GM21447 (cell line): ENCODE measurements at regions not wholly inside any gene's neighbourhood (a gene's known extent, or its start where the extent isn't known, plus 50 kb on each side); places are given as distances from the start of the nearest gene placed in this dataset.

Source experiments
- ATAC-seq: cut with Tn5 transposase; IDR thresholded peaks from one replicate; pipeline ENCODE4 v1.9.1; 2021; ENCODE audit not compliant: unreplicated experiment

GRCh38 chr6:40912158-40912946 is 126.7 kb downstream of the UNC5CL start:
- peak; percentile 91 for ATAC-seq

GRCh38 chr6:40910260-40910893 is 128.6 kb downstream of the UNC5CL start:
- ATAC-seq: no peak

- ATAC-seq: no peak
Observed at GRCh38 chr6:40909811-40910210, 129.2 kb downstream of the UNC5CL start.

DNA sequence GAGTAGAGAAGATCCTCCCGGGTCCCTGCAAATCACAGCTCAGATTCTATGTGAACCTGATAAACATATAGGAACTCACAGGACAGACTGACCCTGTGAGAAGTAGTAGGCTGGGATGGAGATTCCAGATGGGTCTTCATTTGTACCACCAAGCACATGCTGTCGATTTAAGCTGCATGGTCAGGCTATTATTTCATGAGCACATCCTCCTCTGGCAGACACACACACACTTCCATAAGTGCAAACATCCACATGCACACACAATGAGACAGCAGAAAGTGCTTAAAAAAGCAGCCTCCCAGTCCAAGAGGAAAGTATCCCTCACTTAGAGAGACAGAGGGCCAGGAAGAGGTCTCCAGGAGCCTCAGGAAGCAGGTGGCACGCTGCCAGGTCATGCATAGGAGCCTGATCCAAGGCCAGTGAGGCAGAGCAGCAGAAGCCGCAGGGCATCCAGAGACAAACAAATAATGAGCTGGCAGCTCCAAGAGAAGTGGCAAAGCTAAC is 131.8 kb downstream of the UNC5CL start:
- no peak for ATAC-seq

DNA sequence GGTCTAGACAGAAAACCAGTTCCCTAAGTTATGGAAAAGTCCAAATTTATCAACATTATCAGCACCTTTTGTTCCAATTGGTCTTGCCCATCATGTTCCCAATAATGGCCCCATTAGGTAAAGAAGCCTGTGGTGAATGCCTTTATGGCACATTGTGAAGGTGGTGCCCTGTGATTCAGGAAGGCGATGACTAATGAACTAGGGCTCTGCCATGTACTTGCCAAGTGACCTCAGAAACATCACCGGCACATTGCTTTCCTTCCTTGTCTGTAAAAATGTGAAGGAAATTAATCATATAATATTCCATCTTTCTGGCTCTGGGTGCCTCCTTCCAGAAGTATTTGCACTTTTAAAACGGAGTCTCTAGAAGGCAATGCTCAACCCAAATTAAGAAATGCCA is 132.3 kb downstream of the UNC5CL start:
- no peak for ATAC-seq

- no peak for ATAC-seq
Observed at GRCh38 chr6:40904583-40905194, 134.3 kb downstream of the UNC5CL start.

DNA sequence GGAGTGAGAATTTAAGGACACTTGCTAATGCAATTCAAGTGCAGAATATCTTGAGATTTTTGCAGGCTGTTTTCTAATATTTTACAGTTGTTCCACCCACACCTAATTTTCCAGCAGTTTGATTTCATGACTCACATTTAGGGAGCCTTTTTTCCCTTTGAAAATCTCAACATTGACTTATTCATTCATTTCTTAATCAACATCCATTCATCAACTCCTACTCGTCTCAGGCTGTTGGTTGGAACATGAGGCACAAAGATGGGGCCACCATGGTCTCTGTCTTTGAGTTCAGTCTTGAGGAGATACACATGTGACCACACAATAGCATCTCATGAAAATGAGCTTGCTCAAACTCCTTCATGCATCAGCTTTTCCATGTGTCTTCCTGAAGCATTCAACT is 135.6 kb downstream of the UNC5CL start:
- no peak for ATAC-seq

- no peak for ATAC-seq
Observed at GRCh38 chr6:40901322-40902055, 137.5 kb downstream of the UNC5CL start.

- no peak for ATAC-seq
Observed at GRCh38 chr6:40900791-40901190, 138.2 kb downstream of the UNC5CL start.

- ATAC-seq: no peak
Observed at GRCh38 chr6:40899684-40900155, 139.3 kb downstream of the UNC5CL start.

GRCh38 chr6:40898073-40898472 is 140.9 kb downstream of the UNC5CL start:
- no peak for ATAC-seq

DNA sequence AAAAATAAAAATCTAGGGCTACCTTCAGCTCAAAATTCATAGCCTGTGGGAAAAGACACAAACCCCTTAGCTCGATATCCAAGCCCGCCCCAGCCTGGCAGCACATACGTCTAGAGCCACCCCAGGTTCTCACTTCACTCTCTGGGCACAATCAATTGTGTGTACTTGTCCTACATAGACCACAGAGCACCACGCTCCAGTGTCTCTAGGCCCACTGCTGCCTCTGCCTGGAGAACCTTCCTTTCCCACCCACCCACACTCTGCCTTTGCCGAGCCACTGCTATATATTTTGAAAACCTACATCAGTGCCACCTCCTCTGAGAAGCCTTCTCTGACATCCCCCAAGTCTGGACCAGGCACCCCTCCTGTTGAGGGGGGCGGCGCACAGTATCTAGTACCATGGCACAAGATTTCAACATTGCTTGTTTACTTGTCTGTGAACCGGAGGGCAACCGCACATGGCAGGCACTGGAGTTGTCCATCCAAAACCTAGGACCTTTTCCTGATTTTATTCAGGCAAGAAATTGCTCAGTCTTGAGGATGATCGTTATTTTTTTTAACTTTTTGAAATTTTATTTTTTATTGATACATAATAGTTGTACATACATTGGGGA is 141.5 kb downstream of the UNC5CL start:
- ATAC-seq: no peak

DNA sequence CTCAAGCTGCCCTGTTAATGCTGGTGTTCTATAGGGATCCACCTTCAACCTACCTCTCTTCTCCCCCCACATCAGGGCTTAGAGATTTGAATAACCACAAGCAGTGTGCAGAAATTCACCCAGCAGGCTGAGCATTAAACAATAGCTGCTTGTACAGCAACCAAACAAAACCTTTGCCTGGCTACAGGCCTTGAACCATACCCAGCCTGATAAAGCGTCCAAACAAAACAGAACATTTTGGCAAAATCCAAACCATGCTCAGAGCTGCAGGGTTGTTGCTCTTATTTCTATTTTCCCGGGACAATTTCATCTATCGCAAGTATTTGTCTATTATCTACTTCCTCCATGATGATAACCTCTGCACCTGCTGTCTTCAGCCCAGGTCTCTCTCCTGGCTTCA is 142.3 kb downstream of the UNC5CL start:
- ATAC-seq: no peak

GRCh38 chr6:40894962-40895799 is 143.8 kb downstream of the UNC5CL start:
- no peak for ATAC-seq

DNA sequence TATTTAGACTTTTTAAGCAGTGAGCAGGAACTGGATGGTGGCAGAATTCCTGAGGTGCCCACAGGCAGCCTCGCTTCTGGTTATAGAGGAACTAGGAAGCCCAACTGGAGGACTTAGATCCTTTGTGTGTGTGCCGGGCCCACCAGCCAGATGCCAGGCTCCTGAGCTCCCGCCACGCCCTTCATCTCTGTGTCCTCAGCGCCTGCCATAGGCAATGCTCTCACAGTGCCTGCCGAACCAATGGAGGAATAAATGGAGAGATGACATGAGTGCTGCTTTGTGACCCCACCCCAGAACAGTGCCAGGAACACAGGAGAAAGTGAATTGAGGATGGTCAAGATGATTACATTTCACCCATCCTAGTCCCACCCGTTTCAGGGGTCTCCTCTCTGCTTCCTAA is 146.0 kb downstream of the UNC5CL start:
- ATAC-seq: no peak

GRCh38 chr6:40892223-40892622 is 146.8 kb downstream of the UNC5CL start:
- ATAC-seq: no peak

DNA sequence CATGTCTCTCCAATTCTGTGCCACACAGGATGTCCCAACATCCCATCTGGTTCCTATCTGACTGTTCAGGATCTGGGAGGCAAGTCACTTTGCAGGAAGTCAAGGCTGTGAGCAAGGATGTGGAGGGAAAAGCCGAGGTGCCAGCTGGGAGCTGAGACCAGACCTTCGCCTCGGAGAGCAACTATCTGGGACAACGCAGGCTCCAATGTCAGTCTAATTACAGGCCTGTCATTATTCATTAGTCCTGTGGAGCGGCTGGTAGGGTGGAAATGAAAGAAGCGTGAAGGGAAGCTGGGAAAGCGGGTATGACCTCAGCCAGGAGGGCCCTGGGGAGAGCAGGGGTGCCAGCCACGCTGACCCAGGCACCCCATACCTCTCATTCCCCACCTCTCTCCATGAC is 147.3 kb downstream of the UNC5CL start:
- no peak for ATAC-seq

DNA sequence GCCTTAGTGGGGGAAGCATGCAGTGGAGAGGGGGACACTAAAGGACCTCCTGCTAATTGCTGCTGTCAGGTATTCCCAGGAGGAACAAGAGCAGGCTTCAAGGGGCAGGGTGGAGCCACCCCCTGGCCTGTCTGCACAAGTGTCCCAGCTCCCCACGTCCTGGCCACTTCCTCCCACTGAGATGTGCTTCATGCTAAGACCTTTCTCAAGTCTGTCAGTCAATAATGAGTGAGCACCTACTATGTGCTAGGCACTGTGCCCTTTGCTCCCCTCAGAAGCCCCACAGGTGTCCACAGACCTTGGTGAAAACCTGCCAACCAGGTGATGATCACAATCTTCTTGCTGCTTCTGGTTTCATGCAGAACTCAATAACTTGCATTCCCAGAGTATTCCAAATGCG is 147.9 kb downstream of the UNC5CL start:
- no peak for ATAC-seq

DNA sequence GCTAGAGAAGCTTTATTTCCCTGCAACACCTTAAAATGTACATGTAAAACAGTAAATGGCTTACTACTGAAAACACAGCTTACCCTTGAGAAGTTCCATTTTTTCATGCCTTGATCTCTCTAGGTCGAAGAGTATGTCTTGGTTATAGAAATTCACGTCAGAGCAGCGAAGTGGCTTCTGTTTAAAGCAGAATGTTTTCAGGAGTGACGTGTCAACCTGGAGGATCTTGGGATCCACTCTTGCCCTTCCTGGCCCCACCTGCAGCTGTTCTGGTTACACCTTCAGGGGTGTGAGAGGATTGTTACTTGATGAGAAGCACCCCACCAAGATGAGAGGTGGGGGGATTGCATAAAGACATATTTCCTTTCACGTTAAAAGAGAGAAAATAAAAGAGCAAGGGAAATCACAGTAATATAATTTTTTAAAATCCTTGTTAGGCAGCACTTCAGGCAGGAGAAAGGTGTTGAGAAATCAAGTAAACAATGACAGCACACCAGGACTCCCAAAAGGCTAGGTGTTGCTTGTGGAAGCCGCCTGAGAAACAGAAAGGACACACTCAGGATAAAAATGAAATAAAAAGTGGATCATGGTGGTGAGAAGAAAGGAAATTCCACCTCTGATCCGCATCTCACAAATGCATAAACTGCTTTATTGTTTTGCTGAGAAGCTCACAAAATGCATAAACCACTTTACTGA is 149.7 kb downstream of the UNC5CL start:
- ATAC-seq: no peak
